A673 (cell line): ENCODE measurements at regions not wholly inside any gene's neighbourhood (a gene's known extent, or its start where the extent isn't known, plus 50 kb on each side); places are given as distances from the start of the nearest gene placed in this dataset.

Experiments
- CTCF ChIP-seq: fragments of 300-800, 200-600 bp; sonication (generic); conservative IDR thresholded peaks from 2 replicates; pipeline ENCODE4 v1.5.1; 2017; ENCODE audit warnings: low read depth, mild to moderate bottlenecking, antibody characterized with exemption, low read length, moderate library complexity, mixed read lengths
- EZH2 ChIP-seq: fragments of 200-600 bp; sonication (generic); IDR thresholded peaks from 2 replicates; pipeline ENCODE4 v1.6.1; 2017; ENCODE audit warnings: borderline replicate concordance, low read depth, mild to moderate bottlenecking, mixed read lengths, antibody characterized with exemption, low read length; ENCODE audit not compliant: poor library complexity, severe bottlenecking

- TF ChIP-seq CTCF (no peak), EZH2 (no peak)
Measured at GRCh38 chr5:148765061-148765460, 61.4 kb upstream of the ADRB2 start.
